ENCODE measurements at regions not wholly inside any gene's neighbourhood (a gene's known extent, or its start where the extent isn't known, plus 50 kb on each side); places are given as distances from the start of the nearest gene placed in this dataset.

- Histone ChIP-seq H3K4me3 (ENCODE audit: low read depth, low read length) (no peak overlapping the region), H3K27ac (ENCODE audit: insufficient read depth, low read length, poor library complexity, severe bottlenecking) (no peak overlapping the region), H3K4me1 (ENCODE audit: control insufficient read depth, insufficient read depth, low read length, poor library complexity, severe bottlenecking) (no peaks in the 10 kb centered on the region), H3K27me3 (ENCODE audit: control insufficient read depth, insufficient read depth, low read length) (peaks cover 3% of the 10 kb centered on the region), H3K9me3 (ENCODE audit: control insufficient read depth in 2 of 2, low read length in 2 of 2) (no peaks in the 10 kb centered on the region), H3K36me3 (ENCODE audit: control insufficient read depth, insufficient read depth, low read length) (no peaks in the 10 kb centered on the region)
- H3K36me3 Mint-ChIP-seq = no peaks in the 10 kb centered on the region
- H3K4me1 Mint-ChIP-seq = no peaks in the 10 kb centered on the region
- H3K27ac Mint-ChIP-seq = no peak overlapping the region
- H3K4me3 Mint-ChIP-seq = no peak overlapping the region
- ATAC-seq (ENCODE audit: low read depth in 2 of 2) = no peak
- peaks cover 15% of the 10 kb centered on the region for H3K27me3 Mint-ChIP-seq
- no peak for DNase-seq
- no peaks in the 10 kb centered on the region for H3K9me3 Mint-ChIP-seq
Observed at GRCh38 chr6:151185148-151185547, 54.6 kb upstream of the AKAP12 start.

- H3K4me3 ChIP-seq (ENCODE audit: low read depth, low read length) = no peak overlapping the region
- peaks cover 16% of the 10 kb centered on the region for H3K27me3 Mint-ChIP-seq
- DNase-seq (no peak), ATAC-seq (ENCODE audit: low read depth in 2 of 2) (no peak)
- H3K4me1 ChIP-seq (ENCODE audit: control insufficient read depth, insufficient read depth, low read length, poor library complexity, severe bottlenecking) = no peaks in the 10 kb centered on the region
- H3K9me3 Mint-ChIP-seq = no peaks in the 10 kb centered on the region
- H3K4me3 Mint-ChIP-seq = no peak overlapping the region
- H3K27ac ChIP-seq (ENCODE audit: insufficient read depth, low read length, poor library complexity, severe bottlenecking) = no peak overlapping the region
- H3K4me1 Mint-ChIP-seq = no peaks in the 10 kb centered on the region
- H3K36me3 Mint-ChIP-seq = no peaks in the 10 kb centered on the region
- no peaks in the 10 kb centered on the region for H3K9me3 ChIP-seq (ENCODE audit: control insufficient read depth in 2 of 2, low read length in 2 of 2)
- no peak overlapping the region for H3K27ac Mint-ChIP-seq
- H3K36me3 ChIP-seq (ENCODE audit: control insufficient read depth, insufficient read depth, low read length) = no peaks in the 10 kb centered on the region
- peaks cover 3% of the 10 kb centered on the region for H3K27me3 ChIP-seq (ENCODE audit: control insufficient read depth, insufficient read depth, low read length)
Observed at GRCh38 chr6:151186306-151186705, 53.5 kb upstream of the AKAP12 start.

- H3K4me1 ChIP-seq (ENCODE audit: control insufficient read depth, insufficient read depth, low read length, poor library complexity, severe bottlenecking) = no peaks in the 10 kb centered on the region
- ATAC-seq (ENCODE audit: low read depth in 2 of 2) (no peak), DNase-seq (no peak)
- no peaks in the 10 kb centered on the region for H3K9me3 ChIP-seq (ENCODE audit: control insufficient read depth in 2 of 2, low read length in 2 of 2)
- no peak overlapping the region for H3K4me3 Mint-ChIP-seq
- H3K27ac ChIP-seq (ENCODE audit: insufficient read depth, low read length, poor library complexity, severe bottlenecking) = no peak overlapping the region
- H3K27ac Mint-ChIP-seq = no peak overlapping the region
- H3K4me3 ChIP-seq (ENCODE audit: low read depth, low read length) = no peak overlapping the region
- peaks cover 3% of the 10 kb centered on the region for H3K27me3 ChIP-seq (ENCODE audit: control insufficient read depth, insufficient read depth, low read length)
- H3K36me3 Mint-ChIP-seq = no peaks in the 10 kb centered on the region
- no peaks in the 10 kb centered on the region for H3K4me1 Mint-ChIP-seq
- peaks cover 19% of the 10 kb centered on the region for H3K27me3 Mint-ChIP-seq
- H3K9me3 Mint-ChIP-seq = no peaks in the 10 kb centered on the region
- no peaks in the 10 kb centered on the region for H3K36me3 ChIP-seq (ENCODE audit: control insufficient read depth, insufficient read depth, low read length)
Observed at GRCh38 chr6:151186804-151187330, 52.9 kb upstream of the AKAP12 start.
